Gastrocnemius medialis (tissue), 4 donors: ENCODE measurements at regions not wholly inside any gene's neighbourhood (a gene's known extent, or its start where the extent isn't known, plus 50 kb on each side); places are given as distances from the start of the nearest gene placed in this dataset.

Experiments used
- POLR2A ChIP-seq, 2 donors: fragments of 450-650 bp; IDR thresholded peaks; one replicate each; pipeline ENCODE4 v1.6.1; 2017; ENCODE audit warnings: antibody characterized with exemption in 2 of 2, mild to moderate bottlenecking in 2 of 2, moderate library complexity in 2 of 2
- TF ChIP-seq, protein P1 (sequence below), 5 experiments: fragments of 450-650 bp in 3 of 5; fragments of 200-600 bp in 2 of 5; sonication (generic) in 2 of 5; IDR thresholded peaks in 4 of 5; conservative IDR thresholded peaks in 1 of 5; 1 replicate in 4 of 5; 2 replicates in 1 of 5; pipeline ENCODE4 v1.5.1; 2016 to 2019; ENCODE audit warnings: antibody characterized with exemption in 5 of 5, mild to moderate bottlenecking in 3 of 5, moderate library complexity in 3 of 5

- TF ChIP-seq, protein P1, sequence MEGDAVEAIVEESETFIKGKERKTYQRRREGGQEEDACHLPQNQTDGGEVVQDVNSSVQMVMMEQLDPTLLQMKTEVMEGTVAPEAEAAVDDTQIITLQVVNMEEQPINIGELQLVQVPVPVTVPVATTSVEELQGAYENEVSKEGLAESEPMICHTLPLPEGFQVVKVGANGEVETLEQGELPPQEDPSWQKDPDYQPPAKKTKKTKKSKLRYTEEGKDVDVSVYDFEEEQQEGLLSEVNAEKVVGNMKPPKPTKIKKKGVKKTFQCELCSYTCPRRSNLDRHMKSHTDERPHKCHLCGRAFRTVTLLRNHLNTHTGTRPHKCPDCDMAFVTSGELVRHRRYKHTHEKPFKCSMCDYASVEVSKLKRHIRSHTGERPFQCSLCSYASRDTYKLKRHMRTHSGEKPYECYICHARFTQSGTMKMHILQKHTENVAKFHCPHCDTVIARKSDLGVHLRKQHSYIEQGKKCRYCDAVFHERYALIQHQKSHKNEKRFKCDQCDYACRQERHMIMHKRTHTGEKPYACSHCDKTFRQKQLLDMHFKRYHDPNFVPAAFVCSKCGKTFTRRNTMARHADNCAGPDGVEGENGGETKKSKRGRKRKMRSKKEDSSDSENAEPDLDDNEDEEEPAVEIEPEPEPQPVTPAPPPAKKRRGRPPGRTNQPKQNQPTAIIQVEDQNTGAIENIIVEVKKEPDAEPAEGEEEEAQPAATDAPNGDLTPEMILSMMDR (IDR thresholded peaks at IDR 0.05 in 4 of 5, conservative IDR thresholded peaks at IDR 0.05 in 1 of 5): no peak
- TF ChIP-seq POLR2A (IDR thresholded peaks at IDR 0.05): no peak
Measured at GRCh38 chr9:108316066-108316465, 539.7 kb downstream of the ACTL7B start.
